Tibial nerve (tissue), 3 donors: ENCODE measurements at regions not wholly inside any gene's neighbourhood (a gene's known extent, or its start where the extent isn't known, plus 50 kb on each side); places are given as distances from the start of the nearest gene placed in this dataset.

Experiments used
- POLR2A ChIP-seq, 2 donors: fragments of 450-650 bp; IDR thresholded peaks; one replicate each; pipeline ENCODE4 v1.6.1; 2017; ENCODE audit warnings: antibody characterized with exemption in 2 of 2, mild to moderate bottlenecking in 2 of 2, moderate library complexity in 2 of 2
- TF ChIP-seq, protein P1 (sequence below), 5 experiments: fragments of 200-600 bp in 3 of 5; fragments of 450-650 bp in 2 of 5; sonication (generic) in 3 of 5; IDR thresholded peaks; one replicate each; pipeline ENCODE4 v1.5.1; 2016 to 2019; ENCODE audit warnings: antibody characterized with exemption in 5 of 5, mild to moderate bottlenecking in 3 of 5, moderate library complexity in 2 of 5

DNA sequence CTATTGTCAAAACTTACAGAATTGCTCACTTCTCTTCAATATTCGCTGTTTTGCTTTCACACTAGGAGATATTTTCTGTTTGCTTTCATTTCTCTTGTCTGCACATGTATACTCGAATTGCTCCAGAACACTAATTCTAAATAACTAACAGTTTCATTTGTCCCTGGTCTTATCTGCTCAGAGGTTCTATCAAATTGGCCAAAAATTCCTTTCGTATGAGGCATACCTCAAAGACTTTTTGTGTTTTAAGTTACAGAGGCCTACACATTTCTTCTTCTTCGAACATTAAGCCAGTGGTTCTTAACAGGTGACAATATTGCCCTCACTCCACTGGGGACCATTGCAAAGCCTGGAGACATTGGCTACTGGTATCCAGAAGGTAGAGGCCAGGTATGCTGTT is 1314.6 kb downstream of the EFNB2 start:
- no peak for TF ChIP-seq POLR2A (IDR thresholded peaks at IDR 0.05)
- TF ChIP-seq, protein P1, sequence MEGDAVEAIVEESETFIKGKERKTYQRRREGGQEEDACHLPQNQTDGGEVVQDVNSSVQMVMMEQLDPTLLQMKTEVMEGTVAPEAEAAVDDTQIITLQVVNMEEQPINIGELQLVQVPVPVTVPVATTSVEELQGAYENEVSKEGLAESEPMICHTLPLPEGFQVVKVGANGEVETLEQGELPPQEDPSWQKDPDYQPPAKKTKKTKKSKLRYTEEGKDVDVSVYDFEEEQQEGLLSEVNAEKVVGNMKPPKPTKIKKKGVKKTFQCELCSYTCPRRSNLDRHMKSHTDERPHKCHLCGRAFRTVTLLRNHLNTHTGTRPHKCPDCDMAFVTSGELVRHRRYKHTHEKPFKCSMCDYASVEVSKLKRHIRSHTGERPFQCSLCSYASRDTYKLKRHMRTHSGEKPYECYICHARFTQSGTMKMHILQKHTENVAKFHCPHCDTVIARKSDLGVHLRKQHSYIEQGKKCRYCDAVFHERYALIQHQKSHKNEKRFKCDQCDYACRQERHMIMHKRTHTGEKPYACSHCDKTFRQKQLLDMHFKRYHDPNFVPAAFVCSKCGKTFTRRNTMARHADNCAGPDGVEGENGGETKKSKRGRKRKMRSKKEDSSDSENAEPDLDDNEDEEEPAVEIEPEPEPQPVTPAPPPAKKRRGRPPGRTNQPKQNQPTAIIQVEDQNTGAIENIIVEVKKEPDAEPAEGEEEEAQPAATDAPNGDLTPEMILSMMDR (IDR thresholded peaks at IDR 0.05), result no peak
